GM12873 (cell line): ENCODE measurements at regions not wholly inside any gene's neighbourhood (a gene's known extent, or its start where the extent isn't known, plus 50 kb on each side); places are given as distances from the start of the nearest gene placed in this dataset.

Experiments used
- CTCF ChIP-seq: IDR thresholded peaks from 2 replicates; pipeline ENCODE4 v1.5.1; 2012; ENCODE audit warnings: low read depth, mild to moderate bottlenecking, moderate library complexity, low read length, control low read depth; ENCODE audit not compliant: insufficient read depth; ENCODE audit errors: missing control alignments

- TF ChIP-seq CTCF = no peak
These were observed 310.7 kb upstream of the DPPA4 start for GRCh38 chr3:109648027-109648426.

GRCh38 chr3:109656225-109656624, 318.9 kb upstream of the DPPA4 start:
- TF ChIP-seq CTCF = no peak

- TF ChIP-seq CTCF = no peak
These were observed 341.3 kb upstream of the DPPA4 start for GRCh38 chr3:109678600-109678999.

GRCh38 chr3:109679664-109680063, 342.3 kb upstream of the DPPA4 start:
- no peak for TF ChIP-seq CTCF

GRCh38 chr3:109683746-109684145, 346.4 kb upstream of the DPPA4 start:
- TF ChIP-seq CTCF = no peak

- TF ChIP-seq CTCF = no peak
These were observed 348.0 kb upstream of the DPPA4 start for GRCh38 chr3:109685084-109686079.

- no peak for TF ChIP-seq CTCF
These were observed 350.3 kb upstream of the DPPA4 start for GRCh38 chr3:109687626-109688025.
